Choroid plexus epithelial cell (primary cell): ENCODE measurements at regions not wholly inside any gene's neighbourhood (a gene's known extent, or its start where the extent isn't known, plus 50 kb on each side); places are given as distances from the start of the nearest gene placed in this dataset.

Experiments used
- DNase-seq: peaks from one replicate; pipeline ENCODE4 v3.0.0-alpha.2; 2010; ENCODE audit warnings: low read depth
- H3K4me3 ChIP-seq: 2 replicates; pipeline ENCODE4 v1.5.1; 2011; ENCODE audit warnings: low read depth, mild to moderate bottlenecking, control low read depth, low read length, moderate library complexity
- TF ChIP-seq, protein P1 (sequence below): conservative IDR thresholded peaks from 2 replicates; pipeline ENCODE4 v1.5.1; 2011; ENCODE audit warnings: low read depth, mild to moderate bottlenecking, control low read depth, inconsistent platforms, low read length, moderate library complexity

DNA sequence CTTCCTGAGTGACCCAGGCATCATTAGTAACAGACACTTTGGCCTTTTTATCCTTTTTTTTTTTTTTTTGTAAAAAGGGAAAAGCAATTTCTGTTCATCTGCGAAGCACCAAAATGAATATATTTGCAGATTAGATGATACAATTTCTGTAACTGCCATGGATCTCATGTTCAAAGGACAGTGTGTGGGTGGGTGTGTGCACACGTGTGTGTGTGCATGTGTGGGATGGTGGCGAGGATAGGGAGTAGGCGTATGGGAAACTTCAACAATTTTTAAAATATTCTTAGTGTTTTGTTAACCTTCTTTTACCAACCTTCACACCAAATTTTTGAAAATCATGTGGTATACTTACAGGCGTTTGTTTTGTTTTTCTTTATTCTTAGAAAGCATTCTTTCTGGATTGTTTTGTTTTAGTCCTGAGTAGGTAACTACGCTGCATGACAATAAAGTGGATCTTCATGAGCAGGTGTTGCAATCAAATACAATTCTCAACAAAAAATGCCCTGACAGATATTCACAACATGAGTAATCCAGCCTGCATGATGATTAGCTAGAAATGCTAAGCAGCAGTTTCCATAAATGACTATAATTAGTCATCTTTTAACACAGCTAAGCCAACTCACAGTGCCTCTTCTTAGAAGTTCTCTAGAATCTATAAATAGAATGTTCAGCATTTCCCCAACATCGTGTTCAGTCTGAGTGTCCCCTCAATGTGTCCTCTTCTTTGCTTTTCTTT lies 53.5 kb upstream of the RMDN2 start:
- peak; percentile 72 for DNase-seq
- H3K4me3 ChIP-seq: no peak overlapping the region
- TF ChIP-seq, protein P1, sequence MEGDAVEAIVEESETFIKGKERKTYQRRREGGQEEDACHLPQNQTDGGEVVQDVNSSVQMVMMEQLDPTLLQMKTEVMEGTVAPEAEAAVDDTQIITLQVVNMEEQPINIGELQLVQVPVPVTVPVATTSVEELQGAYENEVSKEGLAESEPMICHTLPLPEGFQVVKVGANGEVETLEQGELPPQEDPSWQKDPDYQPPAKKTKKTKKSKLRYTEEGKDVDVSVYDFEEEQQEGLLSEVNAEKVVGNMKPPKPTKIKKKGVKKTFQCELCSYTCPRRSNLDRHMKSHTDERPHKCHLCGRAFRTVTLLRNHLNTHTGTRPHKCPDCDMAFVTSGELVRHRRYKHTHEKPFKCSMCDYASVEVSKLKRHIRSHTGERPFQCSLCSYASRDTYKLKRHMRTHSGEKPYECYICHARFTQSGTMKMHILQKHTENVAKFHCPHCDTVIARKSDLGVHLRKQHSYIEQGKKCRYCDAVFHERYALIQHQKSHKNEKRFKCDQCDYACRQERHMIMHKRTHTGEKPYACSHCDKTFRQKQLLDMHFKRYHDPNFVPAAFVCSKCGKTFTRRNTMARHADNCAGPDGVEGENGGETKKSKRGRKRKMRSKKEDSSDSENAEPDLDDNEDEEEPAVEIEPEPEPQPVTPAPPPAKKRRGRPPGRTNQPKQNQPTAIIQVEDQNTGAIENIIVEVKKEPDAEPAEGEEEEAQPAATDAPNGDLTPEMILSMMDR: no peak

DNA sequence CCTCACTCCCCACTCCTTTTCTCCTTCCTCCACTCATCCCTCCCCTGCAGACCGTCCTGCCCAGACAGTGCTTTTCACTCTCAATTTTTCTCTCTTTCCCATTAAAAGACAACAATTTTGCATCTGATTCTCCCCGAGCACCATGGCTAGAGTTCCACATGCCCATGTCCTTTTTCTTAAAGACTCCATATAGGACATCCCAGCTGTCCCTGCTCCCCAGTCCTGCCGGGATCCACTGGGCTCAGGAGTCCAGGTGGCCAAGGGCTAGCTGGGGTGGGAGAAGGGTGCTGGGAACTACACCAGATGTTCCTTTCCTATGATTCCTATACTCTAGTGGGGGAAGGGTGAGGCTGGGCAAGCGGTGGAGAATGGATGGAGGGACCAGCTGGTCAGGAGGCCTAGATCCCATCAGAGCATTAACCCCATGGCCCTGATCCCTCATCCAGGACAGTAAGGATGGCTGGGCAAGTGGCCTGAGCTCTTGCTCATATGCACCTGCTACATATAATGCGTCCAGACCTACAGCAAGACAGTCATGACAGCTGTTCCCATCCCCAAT lies 52.8 kb upstream of the RMDN2 start:
- no peak overlapping the region for H3K4me3 ChIP-seq
- no peak for DNase-seq

DNA sequence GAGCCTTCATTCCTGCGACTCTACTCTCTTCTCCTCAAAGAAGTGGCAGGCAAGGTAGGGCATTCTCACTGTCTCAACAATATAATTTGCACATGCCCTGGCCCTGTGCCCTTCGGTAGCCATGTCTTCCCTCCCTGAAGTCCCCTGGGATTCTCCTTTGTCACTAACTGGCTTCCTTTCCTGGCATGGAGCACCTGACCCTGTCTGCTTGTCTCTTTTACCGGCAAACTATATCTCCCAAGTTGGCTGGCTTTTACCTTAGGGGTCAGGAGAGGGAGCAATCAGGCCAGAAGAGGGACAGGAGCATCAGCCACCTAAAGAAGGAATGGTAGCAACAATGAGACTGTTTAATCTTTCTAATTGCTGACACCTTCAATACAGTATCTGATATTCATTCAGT lies 51.9 kb upstream of the RMDN2 start:
- TF ChIP-seq, protein P1: no peak
- DNase-seq: no peak
- H3K4me3 ChIP-seq: no peak overlapping the region

More for the DNA sequence above, 52.8 kb upstream of the RMDN2 start:
- TF ChIP-seq, protein P1: no peak

DNA sequence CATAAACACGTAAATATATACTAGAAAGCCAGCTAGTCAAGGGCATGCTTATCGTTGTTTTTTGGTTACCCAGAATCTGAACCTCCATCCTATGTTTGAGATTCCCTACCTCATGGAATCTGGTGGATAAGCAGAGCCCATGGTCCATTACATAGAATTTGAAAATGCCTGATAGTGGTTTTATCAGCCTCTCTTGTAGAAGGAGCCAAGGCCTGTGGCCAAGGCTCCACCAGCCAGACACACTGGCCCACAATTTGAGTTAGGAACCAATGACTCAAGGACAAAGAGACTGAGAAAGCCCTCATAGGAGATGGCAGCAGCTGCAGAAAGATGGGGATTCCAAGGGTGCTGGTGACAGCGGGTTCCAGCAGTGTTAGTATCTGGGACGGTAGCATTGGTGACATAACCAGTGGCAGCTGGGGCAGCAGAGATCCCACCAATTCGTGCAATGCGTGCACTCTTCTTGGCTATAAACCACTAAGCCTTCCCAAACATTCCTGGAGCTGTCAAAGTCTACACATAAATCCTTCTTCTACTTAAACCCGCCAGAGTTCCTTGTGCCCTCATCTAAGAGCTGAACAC lies 51.2 kb upstream of the RMDN2 start:
- TF ChIP-seq, protein P1: no peak
- no peak overlapping the region for H3K4me3 ChIP-seq
- DNase-seq: no peak

DNA sequence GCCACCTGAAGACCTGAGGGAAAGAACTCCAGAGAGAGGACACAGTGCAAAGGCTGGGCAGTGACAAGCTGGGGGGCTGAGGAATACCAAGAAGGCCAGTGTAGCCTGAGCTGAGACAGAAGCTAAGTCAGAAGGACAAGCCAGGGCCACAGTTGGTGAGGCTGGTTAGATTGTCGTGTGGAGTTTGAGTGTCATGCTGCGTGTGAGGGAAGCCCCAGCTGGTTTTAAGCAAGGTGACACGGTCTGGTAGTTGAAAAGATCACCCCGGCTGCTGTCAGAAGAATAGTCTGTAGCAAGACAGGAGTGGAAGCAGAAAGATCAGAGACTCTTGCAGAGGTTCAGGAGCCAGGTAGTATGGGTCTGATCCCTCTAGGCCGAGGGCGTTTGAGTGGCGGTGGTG lies 50.6 kb upstream of the RMDN2 start:
- H3K4me3 ChIP-seq: no peak overlapping the region
- DNase-seq: no peak
- TF ChIP-seq, protein P1: no peak
